Activated T-cell treated with anti-CD3 and anti-CD28 coated beads, Interleukin-2, amount 50 U/mL, for 4 hours (primary cell): ENCODE measurements at regions not wholly inside any gene's neighbourhood (a gene's known extent, or its start where the extent isn't known, plus 50 kb on each side); places are given as distances from the start of the nearest gene placed in this dataset.

Experiments used
- ATAC-seq, 2 donors: fragments of 200-7000 bp; cut with Tn5 transposase; one replicate each; pipeline ENCODE4 v1.10.0; 2021
- DNase-seq: peaks from one replicate; pipeline ENCODE4 v3.0.0-alpha.2; 2020
- H3K27me3 Mint-ChIP-seq: one replicate; pipeline ENCODE4 v1.8.0; 2021; ENCODE audit warnings: low read depth, mixed read lengths
- H3K36me3 Mint-ChIP-seq: one replicate; pipeline ENCODE4 v1.8.0; 2022; ENCODE audit warnings: mixed read lengths; ENCODE audit not compliant: insufficient read depth
- H3K4me1 Mint-ChIP-seq: one replicate; pipeline ENCODE4 v1.8.0; 2021; ENCODE audit warnings: low read depth, mixed read lengths
- H3K4me3 Mint-ChIP-seq: one replicate; pipeline ENCODE4 v1.8.0; 2021; ENCODE audit warnings: mild to moderate bottlenecking, moderate library complexity, mixed read lengths
- H3K9me3 Mint-ChIP-seq: one replicate; pipeline ENCODE4 v1.8.0; 2021; ENCODE audit warnings: mixed read lengths

GRCh38 chr11:23138761-23139160 is 278.5 kb upstream of the CCDC179 start:
- H3K4me1 Mint-ChIP-seq = no peaks in the 10 kb centered on the region
- no peaks in the 10 kb centered on the region for H3K36me3 Mint-ChIP-seq
- no peak for ATAC-seq

GRCh38 chr11:23143022-23143421 is 282.7 kb upstream of the CCDC179 start:
- H3K9me3 Mint-ChIP-seq = peaks cover 6% of the 10 kb centered on the region
- no peaks in the 10 kb centered on the region for H3K27me3 Mint-ChIP-seq
- H3K4me3 Mint-ChIP-seq = no peak overlapping the region
- no peaks in the 10 kb centered on the region for H3K36me3 Mint-ChIP-seq
- no peaks in the 10 kb centered on the region for H3K4me1 Mint-ChIP-seq
- DNase-seq = no peak
- ATAC-seq = no peak

More at GRCh38 chr11:23138761-23139160, 278.5 kb upstream of the CCDC179 start:
- DNase-seq = no peak
- Mint-ChIP-seq H3K9me3 (peaks cover 6% of the 10 kb centered on the region), H3K4me3 (no peak overlapping the region), H3K27me3 (no peaks in the 10 kb centered on the region)

GRCh38 chr11:23151819-23152218 is 291.5 kb upstream of the CCDC179 start:
- no peak for DNase-seq
- no peaks in the 10 kb centered on the region for H3K9me3 Mint-ChIP-seq
- no peaks in the 10 kb centered on the region for H3K27me3 Mint-ChIP-seq
- H3K36me3 Mint-ChIP-seq = no peaks in the 10 kb centered on the region
- no peak overlapping the region for H3K4me3 Mint-ChIP-seq
- H3K4me1 Mint-ChIP-seq = no peaks in the 10 kb centered on the region
- ATAC-seq = no peak

- no peaks in the 10 kb centered on the region for H3K27me3 Mint-ChIP-seq
- H3K4me3 Mint-ChIP-seq = no peak overlapping the region
- H3K9me3 Mint-ChIP-seq = peaks cover 5% of the 10 kb centered on the region
- no peaks in the 10 kb centered on the region for H3K36me3 Mint-ChIP-seq
- DNase-seq (no peak), ATAC-seq (no peak)
- no peaks in the 10 kb centered on the region for H3K4me1 Mint-ChIP-seq
Measured at GRCh38 chr11:23155503-23155902, 295.2 kb upstream of the CCDC179 start.

- no peak for DNase-seq
- no peaks in the 10 kb centered on the region for H3K27me3 Mint-ChIP-seq
- H3K4me1 Mint-ChIP-seq = no peaks in the 10 kb centered on the region
- ATAC-seq = no peak
- no peaks in the 10 kb centered on the region for H3K9me3 Mint-ChIP-seq
- H3K4me3 Mint-ChIP-seq = no peak overlapping the region
- no peaks in the 10 kb centered on the region for H3K36me3 Mint-ChIP-seq
Measured at GRCh38 chr11:23164022-23164421, 303.7 kb upstream of the CCDC179 start.

GRCh38 chr11:23166376-23166775 is 306.1 kb upstream of the CCDC179 start:
- DNase-seq (no peak), ATAC-seq (no peak)

GRCh38 chr11:23179609-23180008 is 319.3 kb upstream of the CCDC179 start:
- ATAC-seq = no peak
- H3K27me3 Mint-ChIP-seq = no peaks in the 10 kb centered on the region

More at GRCh38 chr11:23166376-23166775, 306.1 kb upstream of the CCDC179 start:
- Mint-ChIP-seq H3K36me3 (no peaks in the 10 kb centered on the region), H3K4me3 (no peak overlapping the region), H3K9me3 (no peaks in the 10 kb centered on the region), H3K4me1 (no peaks in the 10 kb centered on the region), H3K27me3 (no peaks in the 10 kb centered on the region)

GRCh38 chr11:23181022-23181807 is 320.9 kb upstream of the CCDC179 start:
- H3K4me1 Mint-ChIP-seq = no peaks in the 10 kb centered on the region
- no peak for DNase-seq
- H3K9me3 Mint-ChIP-seq = peaks cover 4% of the 10 kb centered on the region
- no peak overlapping the region for H3K4me3 Mint-ChIP-seq
- no peak for ATAC-seq
- H3K27me3 Mint-ChIP-seq = no peaks in the 10 kb centered on the region
- no peaks in the 10 kb centered on the region for H3K36me3 Mint-ChIP-seq

More at GRCh38 chr11:23179609-23180008, 319.3 kb upstream of the CCDC179 start:
- H3K36me3 Mint-ChIP-seq = no peaks in the 10 kb centered on the region
- no peaks in the 10 kb centered on the region for H3K4me1 Mint-ChIP-seq
- peaks cover 4% of the 10 kb centered on the region for H3K9me3 Mint-ChIP-seq
- H3K4me3 Mint-ChIP-seq = no peak overlapping the region
- no peak for DNase-seq

GRCh38 chr11:23192256-23192655 is 332.0 kb upstream of the CCDC179 start:
- Mint-ChIP-seq H3K4me1 (no peaks in the 10 kb centered on the region), H3K27me3 (no peaks in the 10 kb centered on the region), H3K9me3 (peaks cover 5% of the 10 kb centered on the region), H3K4me3 (no peak overlapping the region), H3K36me3 (no peaks in the 10 kb centered on the region)
- ATAC-seq (no peak), DNase-seq (no peak)

- ATAC-seq (no peak), DNase-seq (no peak)
- Mint-ChIP-seq H3K27me3 (no peaks in the 10 kb centered on the region), H3K9me3 (peaks cover 12% of the 10 kb centered on the region), H3K36me3 (peaks cover 2% of the 10 kb centered on the region), H3K4me1 (no peaks in the 10 kb centered on the region), H3K4me3 (no peak overlapping the region)
Measured at GRCh38 chr11:23201936-23202522, 341.8 kb upstream of the CCDC179 start.

GRCh38 chr11:23202611-23203010 is 342.3 kb upstream of the CCDC179 start:
- no peaks in the 10 kb centered on the region for H3K27me3 Mint-ChIP-seq
- no peaks in the 10 kb centered on the region for H3K4me1 Mint-ChIP-seq
- ATAC-seq (no peak), DNase-seq (no peak)
- peaks cover 2% of the 10 kb centered on the region for H3K36me3 Mint-ChIP-seq
- H3K4me3 Mint-ChIP-seq = no peak overlapping the region
- H3K9me3 Mint-ChIP-seq = peaks cover 12% of the 10 kb centered on the region

GRCh38 chr11:23205156-23205871 is 345.0 kb upstream of the CCDC179 start:
- DNase-seq = no peak
- Mint-ChIP-seq H3K27me3 (no peaks in the 10 kb centered on the region), H3K4me1 (no peaks in the 10 kb centered on the region), H3K4me3 (no peak overlapping the region), H3K36me3 (no peaks in the 10 kb centered on the region), H3K9me3 (peaks cover 10% of the 10 kb centered on the region)
- no peak for ATAC-seq

- H3K27me3 Mint-ChIP-seq = no peaks in the 10 kb centered on the region
- no peak overlapping the region for H3K4me3 Mint-ChIP-seq
- H3K9me3 Mint-ChIP-seq = peaks cover 13% of the 10 kb centered on the region
- DNase-seq (no peak), ATAC-seq (no peak)
- no peaks in the 10 kb centered on the region for H3K36me3 Mint-ChIP-seq
- H3K4me1 Mint-ChIP-seq = no peaks in the 10 kb centered on the region
Measured at GRCh38 chr11:23206741-23207336, 346.6 kb upstream of the CCDC179 start.

GRCh38 chr11:23211221-23211620 is 350.9 kb upstream of the CCDC179 start:
- no peak for ATAC-seq
- Mint-ChIP-seq H3K4me1 (no peaks in the 10 kb centered on the region), H3K4me3 (no peak overlapping the region), H3K36me3 (no peaks in the 10 kb centered on the region), H3K27me3 (no peaks in the 10 kb centered on the region), H3K9me3 (peaks cover 9% of the 10 kb centered on the region)
- no peak for DNase-seq
